ENCODE measurements at regions not wholly inside any gene's neighbourhood (a gene's known extent, or its start where the extent isn't known, plus 50 kb on each side); places are given as distances from the start of the nearest gene placed in this dataset.

DNA sequence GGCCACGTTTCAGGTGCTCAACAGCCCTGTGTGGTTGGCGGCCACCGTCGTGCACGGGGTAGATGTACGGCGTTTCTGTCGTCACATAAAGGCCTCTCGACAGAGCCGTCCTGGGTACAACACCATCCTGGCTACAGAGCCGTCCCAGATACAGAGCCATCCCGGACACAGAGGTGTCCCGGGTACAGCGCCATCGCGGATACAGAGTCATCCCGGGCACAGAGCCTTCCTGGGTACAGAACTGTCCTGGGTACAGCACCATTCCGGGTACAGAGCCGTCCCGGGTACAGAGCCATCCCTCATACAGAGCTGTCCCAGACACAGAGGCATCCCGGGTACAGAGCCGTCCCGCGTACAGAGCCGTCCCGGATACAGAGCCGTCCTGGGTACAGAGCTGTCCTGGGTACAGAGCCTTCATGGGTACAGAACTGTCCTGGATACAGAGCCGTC is 222.7 kb upstream of the SOX1 start:
- TF ChIP-seq ZNF384 (IDR thresholded peaks at IDR 0.05) (no peak), BHLHE40 (IDR thresholded peaks at IDR 0.05; ENCODE audit: borderline replicate concordance) (no peak), SUZ12 (IDR thresholded peaks at IDR 0.05) (no peak), L3MBTL2 (conservative IDR thresholded peaks at IDR 0.05) (no peak), SP1 (IDR thresholded peaks at IDR 0.05) (no peak), CTBP1 (IDR thresholded peaks at IDR 0.05; ENCODE audit: borderline replicate concordance) (no peak), TARDBP (IDR thresholded peaks at IDR 0.05) (no peak), FOXK2 (IDR thresholded peaks at IDR 0.05) (no peak), FOXM1 (IDR thresholded peaks at IDR 0.05; ENCODE audit: borderline replicate concordance) (no peak), NFRKB (IDR thresholded peaks at IDR 0.05) (no peak), HDGF (IDR thresholded peaks at IDR 0.05; ENCODE audit: borderline replicate concordance) (no peak)
- TF ChIP-seq, protein P1, sequence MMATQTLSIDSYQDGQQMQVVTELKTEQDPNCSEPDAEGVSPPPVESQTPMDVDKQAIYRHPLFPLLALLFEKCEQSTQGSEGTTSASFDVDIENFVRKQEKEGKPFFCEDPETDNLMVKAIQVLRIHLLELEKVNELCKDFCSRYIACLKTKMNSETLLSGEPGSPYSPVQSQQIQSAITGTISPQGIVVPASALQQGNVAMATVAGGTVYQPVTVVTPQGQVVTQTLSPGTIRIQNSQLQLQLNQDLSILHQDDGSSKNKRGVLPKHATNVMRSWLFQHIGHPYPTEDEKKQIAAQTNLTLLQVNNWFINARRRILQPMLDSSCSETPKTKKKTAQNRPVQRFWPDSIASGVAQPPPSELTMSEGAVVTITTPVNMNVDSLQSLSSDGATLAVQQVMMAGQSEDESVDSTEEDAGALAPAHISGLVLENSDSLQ (IDR thresholded peaks at IDR 0.05): no peak

Measured in HEK293T (cell line).